Calu3 (cell line): ENCODE measurements at regions not wholly inside any gene's neighbourhood (a gene's known extent, or its start where the extent isn't known, plus 50 kb on each side); places are given as distances from the start of the nearest gene placed in this dataset.

Experiments used
- BruUV-seq: library from RNA; stranded (reverse); fragments of 400-500 nt; replicated peaks from 2 replicates; lab custom pipeline; 2021; lab: Mats Ljungman, UMichigan
- CTCF ChIA-PET: fragments of 300-600 bp; sonication (Branson Sonifier 250); formaldehyde crosslinking; loops from one replicate; lab custom pipeline; 2022; ENCODE audit warnings: antibody characterized with exemption; lab: Charles Lee
- DNase-seq: peaks from one replicate; pipeline ENCODE4 v3.0.0; 2022
- H3K27ac Mint-ChIP-seq: one replicate; pipeline ENCODE4 v1.8.0; 2022; ENCODE audit warnings: mixed read lengths; ENCODE audit not compliant: unreplicated experiment
- H3K27me3 Mint-ChIP-seq: one replicate; pipeline ENCODE4 v1.8.0; 2022; ENCODE audit warnings: mixed read lengths; ENCODE audit not compliant: unreplicated experiment
- H3K36me3 Mint-ChIP-seq: one replicate; pipeline ENCODE4 v1.8.0; 2022; ENCODE audit warnings: mild to moderate bottlenecking, moderate library complexity, mixed read lengths; ENCODE audit not compliant: insufficient read depth, unreplicated experiment
- H3K4me1 Mint-ChIP-seq: one replicate; pipeline ENCODE4 v1.8.0; 2022; ENCODE audit warnings: mild to moderate bottlenecking, low read depth, mixed read lengths; ENCODE audit not compliant: unreplicated experiment
- H3K4me3 Mint-ChIP-seq: one replicate; pipeline ENCODE4 v1.8.0; 2022; ENCODE audit warnings: mild to moderate bottlenecking, low read depth, moderate library complexity, mixed read lengths; ENCODE audit not compliant: unreplicated experiment
- H3K9me3 Mint-ChIP-seq: one replicate; pipeline ENCODE4 v1.8.0; 2022; ENCODE audit warnings: low read depth, mixed read lengths; ENCODE audit not compliant: unreplicated experiment
- intact Hi-C: fragments of 100-400 bp; cut with micrococcal nuclease; formaldehyde crosslinking; loops from one replicate; pipeline ENCODE4 v1.10.0; 2022; ENCODE audit not compliant: unreplicated experiment
- TF ChIP-seq, protein P1 (sequence below): fragments of 200-600 bp; IDR thresholded peaks from one replicate; pipeline ENCODE4 v1.8.0; 2022; ENCODE audit warnings: antibody characterized with exemption; ENCODE audit not compliant: unreplicated experiment

DNA sequence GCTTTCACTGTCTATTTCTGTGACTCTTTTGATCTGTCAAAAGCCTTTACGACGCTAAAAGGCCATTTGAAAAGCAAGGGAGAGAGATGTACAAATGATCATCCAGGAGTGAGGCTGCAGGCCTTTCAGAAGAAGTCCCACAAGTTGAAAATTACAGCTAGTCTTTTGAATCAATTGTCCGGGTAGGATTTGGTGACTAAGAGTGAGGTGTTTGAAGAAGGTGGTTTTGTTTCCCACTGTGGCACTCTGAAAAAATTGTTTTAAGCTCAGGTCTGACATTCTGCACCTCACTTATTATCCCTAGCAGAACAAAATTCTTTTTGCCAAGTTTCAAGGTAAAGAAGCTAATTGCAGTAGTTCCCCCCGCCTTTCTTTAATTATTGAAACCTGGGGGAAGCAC lies 50.8 kb upstream of the TMEM108 start:
- no peak overlapping the region for H3K27ac Mint-ChIP-seq
- no TSS peak for BruUV-seq
- TF ChIP-seq, protein P1, sequence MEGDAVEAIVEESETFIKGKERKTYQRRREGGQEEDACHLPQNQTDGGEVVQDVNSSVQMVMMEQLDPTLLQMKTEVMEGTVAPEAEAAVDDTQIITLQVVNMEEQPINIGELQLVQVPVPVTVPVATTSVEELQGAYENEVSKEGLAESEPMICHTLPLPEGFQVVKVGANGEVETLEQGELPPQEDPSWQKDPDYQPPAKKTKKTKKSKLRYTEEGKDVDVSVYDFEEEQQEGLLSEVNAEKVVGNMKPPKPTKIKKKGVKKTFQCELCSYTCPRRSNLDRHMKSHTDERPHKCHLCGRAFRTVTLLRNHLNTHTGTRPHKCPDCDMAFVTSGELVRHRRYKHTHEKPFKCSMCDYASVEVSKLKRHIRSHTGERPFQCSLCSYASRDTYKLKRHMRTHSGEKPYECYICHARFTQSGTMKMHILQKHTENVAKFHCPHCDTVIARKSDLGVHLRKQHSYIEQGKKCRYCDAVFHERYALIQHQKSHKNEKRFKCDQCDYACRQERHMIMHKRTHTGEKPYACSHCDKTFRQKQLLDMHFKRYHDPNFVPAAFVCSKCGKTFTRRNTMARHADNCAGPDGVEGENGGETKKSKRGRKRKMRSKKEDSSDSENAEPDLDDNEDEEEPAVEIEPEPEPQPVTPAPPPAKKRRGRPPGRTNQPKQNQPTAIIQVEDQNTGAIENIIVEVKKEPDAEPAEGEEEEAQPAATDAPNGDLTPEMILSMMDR = no peak
- no peaks in the 10 kb centered on the region for H3K36me3 Mint-ChIP-seq
- CTCF ChIA-PET = no interaction called here
- no peak overlapping the region for H3K4me3 Mint-ChIP-seq
- peaks cover 8% of the 10 kb centered on the region for H3K27me3 Mint-ChIP-seq
- intact Hi-C loops = no loop called here
- peaks cover 7% of the 10 kb centered on the region for H3K9me3 Mint-ChIP-seq
- H3K4me1 Mint-ChIP-seq = no peaks in the 10 kb centered on the region
- no peak for DNase-seq

DNA sequence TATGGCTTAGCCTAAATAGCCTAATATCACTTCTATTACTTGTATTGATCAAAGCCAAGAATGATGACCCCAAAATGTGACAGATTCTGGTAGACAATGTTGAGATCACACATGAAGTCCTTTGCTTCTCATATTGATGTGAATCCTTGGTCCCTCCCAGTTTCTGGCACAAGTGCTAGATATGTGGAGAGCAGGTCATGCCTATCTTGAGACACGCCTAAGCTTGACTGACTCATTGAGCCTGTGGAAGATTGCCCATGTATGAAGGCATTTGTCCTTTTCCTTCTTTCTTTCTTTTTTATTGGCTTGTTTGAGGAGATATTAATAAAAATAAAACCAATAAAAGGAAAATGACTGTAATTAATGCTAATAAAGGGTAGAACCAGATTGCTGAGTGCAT lies 54.0 kb upstream of the TMEM108 start:
- Mint-ChIP-seq H3K36me3 (no peaks in the 10 kb centered on the region), H3K4me3 (no peak overlapping the region), H3K27me3 (peaks cover 8% of the 10 kb centered on the region), H3K4me1 (no peaks in the 10 kb centered on the region), H3K27ac (no peak overlapping the region), H3K9me3 (peaks cover 9% of the 10 kb centered on the region)
- CTCF ChIA-PET = no interaction called here
- no TSS peak for BruUV-seq
- intact Hi-C loops = no loop called here
- no peak for DNase-seq
- TF ChIP-seq, protein P1 = no peak

- no peak for DNase-seq
- Mint-ChIP-seq H3K27ac (no peak overlapping the region), H3K9me3 (peaks cover 9% of the 10 kb centered on the region), H3K27me3 (peaks cover 8% of the 10 kb centered on the region), H3K36me3 (no peaks in the 10 kb centered on the region), H3K4me1 (no peaks in the 10 kb centered on the region), H3K4me3 (no peak overlapping the region)
- no TSS peak for BruUV-seq
- TF ChIP-seq, protein P1 = no peak
- intact Hi-C loops = no loop called here
- CTCF ChIA-PET = no interaction called here
These were observed 54.9 kb upstream of the TMEM108 start for GRCh38 chr3:132983143-132983770.

DNA sequence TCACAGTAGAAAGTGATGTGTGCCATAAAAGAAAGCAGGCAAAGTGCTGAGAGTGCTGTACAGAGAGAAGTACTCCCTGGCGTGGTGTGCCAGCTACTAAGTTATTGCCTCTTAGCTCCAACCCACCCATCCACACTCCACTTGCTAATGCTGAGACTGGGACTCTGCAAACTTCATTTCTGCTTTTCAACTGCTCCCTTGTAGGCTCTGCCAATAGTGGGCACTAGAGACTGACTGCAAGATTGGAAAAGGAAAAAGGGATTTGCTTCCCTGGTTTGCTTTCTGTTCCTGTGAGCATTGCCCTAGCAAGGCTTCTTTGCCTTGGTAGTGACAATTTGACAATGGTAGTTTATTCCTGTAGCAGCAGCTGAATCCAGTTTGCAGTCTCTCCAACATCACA lies 56.5 kb upstream of the TMEM108 start:
- intact Hi-C loops = no loop called here
- Mint-ChIP-seq H3K4me3 (no peak overlapping the region), H3K9me3 (peaks cover 12% of the 10 kb centered on the region), H3K4me1 (no peaks in the 10 kb centered on the region), H3K27me3 (peaks cover 21% of the 10 kb centered on the region), H3K36me3 (no peaks in the 10 kb centered on the region), H3K27ac (no peak overlapping the region)
- TF ChIP-seq, protein P1 = no peak
- CTCF ChIA-PET = interaction anchor here (1.5 kb wide), 1 partner anchor 9 kb away, joined by 3 read pairs; no protein-coding TSS in a partner anchor
- DNase-seq = no peak
- BruUV-seq = no TSS peak
